DOHH2 (cell line): ENCODE measurements at regions not wholly inside any gene's neighbourhood (a gene's known extent, or its start where the extent isn't known, plus 50 kb on each side); places are given as distances from the start of the nearest gene placed in this dataset.

Experiments used
- H3F3A ChIP-seq: fragments of 200-600 bp; sonication (generic), shearing (Covaris generic); 2 replicates; pipeline ENCODE4 v1.6.0; 2016; ENCODE audit warnings: antibody characterized with exemption, mild to moderate bottlenecking; ENCODE audit not compliant: control insufficient read depth, insufficient read depth
- H3K27ac ChIP-seq: fragments of 200-600 bp; sonication (generic); 2 replicates; pipeline ENCODE4 v1.5.1; 2014; ENCODE audit warnings: low read depth, mild to moderate bottlenecking, low read length, moderate library complexity
- H3K27me3 ChIP-seq: fragments of 200-600 bp; sonication (generic); 2 replicates; pipeline ENCODE4 v1.6.1; 2014; ENCODE audit warnings: mild to moderate bottlenecking, low read length, mixed read lengths; ENCODE audit not compliant: control insufficient read depth
- H3K36me3 ChIP-seq: fragments of 200-600 bp; sonication (generic); 2 replicates; pipeline ENCODE4 v1.6.1; 2014; ENCODE audit warnings: mild to moderate bottlenecking, low read length, moderate library complexity, mixed read lengths; ENCODE audit not compliant: control insufficient read depth
- H3K4me1 ChIP-seq: fragments of 200-600 bp; sonication (generic); 2 replicates; pipeline ENCODE4 v1.6.1; 2014; ENCODE audit warnings: mild to moderate bottlenecking, low read length, mixed read lengths; ENCODE audit not compliant: control insufficient read depth
- H3K4me2 ChIP-seq: fragments of 200-600 bp; sonication (generic); 2 replicates; pipeline ENCODE4 v1.6.0; 2014; ENCODE audit warnings: mild to moderate bottlenecking, low read length, moderate library complexity
- H3K4me3 ChIP-seq: fragments of 200-600 bp; sonication (generic); 2 replicates; pipeline ENCODE4 v1.5.1; 2014; ENCODE audit warnings: mild to moderate bottlenecking, low read length, mixed read lengths
- H3K79me2 ChIP-seq: fragments of 200-600 bp; sonication (generic); 2 replicates; pipeline ENCODE4 v1.6.1; 2014; ENCODE audit warnings: mild to moderate bottlenecking, low read length, mixed read lengths; ENCODE audit not compliant: control insufficient read depth
- H3K9me2 ChIP-seq: fragments of 200-600 bp; sonication (generic); replicated peaks from 2 replicates; pipeline ENCODE4 v1.6.1; 2014; ENCODE audit warnings: mild to moderate bottlenecking, low read length, mixed read lengths; ENCODE audit not compliant: control insufficient read depth
- H3K9me3 ChIP-seq: fragments of 200-600 bp; sonication (generic); 2 replicates; pipeline ENCODE4 v1.6.1; 2014; ENCODE audit warnings: antibody characterized with exemption, low read length, mixed read lengths; ENCODE audit not compliant: control insufficient read depth, insufficient read depth
- H4K20me1 ChIP-seq: fragments of 200-600 bp; sonication (generic); 2 replicates; pipeline ENCODE4 v1.6.0; 2014; ENCODE audit warnings: low read depth, mild to moderate bottlenecking, antibody characterized with exemption, low read length, moderate library complexity; ENCODE audit not compliant: control insufficient read depth, insufficient read depth
- CTCF ChIP-seq: fragments of 200-600 bp; sonication (generic); IDR thresholded peaks from one replicate; pipeline ENCODE4 v1.5.1; 2014; ENCODE audit warnings: antibody characterized with exemption, mild to moderate bottlenecking, low read depth, low read length; ENCODE audit not compliant: poor library complexity, severe bottlenecking
- EZH2phosphoT487 ChIP-seq: fragments of 200-600 bp; sonication (generic); IDR thresholded peaks from 2 replicates; pipeline ENCODE4 v1.6.1; 2017; ENCODE audit warnings: borderline replicate concordance, mild to moderate bottlenecking, antibody characterized with exemption, low read length, moderate library complexity, mixed read lengths

DNA sequence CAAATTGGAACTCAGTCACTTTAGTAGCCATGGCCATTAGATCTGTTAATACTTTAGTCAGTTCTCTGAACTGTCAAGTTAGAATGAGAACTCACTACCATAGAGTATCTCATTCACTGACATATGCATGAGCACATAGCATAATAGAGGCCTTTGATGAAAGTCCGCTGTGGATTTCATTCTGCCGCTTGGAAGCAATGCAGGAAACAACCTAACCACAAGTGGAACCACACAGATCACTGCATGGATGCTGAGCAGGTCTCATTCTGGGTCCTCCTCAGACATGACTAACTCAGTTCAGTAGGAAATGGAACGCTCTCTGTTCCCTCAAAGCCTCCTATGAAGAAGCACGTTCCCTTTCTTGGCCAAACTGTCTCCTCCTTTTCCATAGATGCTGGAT is 1624.8 kb upstream of the TENM3 start:
- no peaks in the 10 kb centered on the region for H3K4me1 ChIP-seq
- H3K4me3 ChIP-seq, result no peak overlapping the region
- H4K20me1 ChIP-seq, result no peaks in the 10 kb centered on the region
- TF ChIP-seq CTCF, result no peak
- no peak for TF ChIP-seq EZH2phosphoT487
- no peaks in the 10 kb centered on the region for H3K36me3 ChIP-seq
- H3F3A ChIP-seq, result no peaks in the 10 kb centered on the region
- H3K27ac ChIP-seq, result no peak overlapping the region
- no peaks in the 10 kb centered on the region for H3K9me3 ChIP-seq
- H3K4me2 ChIP-seq, result no peak overlapping the region
- H3K9me2 ChIP-seq, result no peaks in the 10 kb centered on the region
- no peaks in the 10 kb centered on the region for H3K79me2 ChIP-seq
- H3K27me3 ChIP-seq, result no peaks in the 10 kb centered on the region

DNA sequence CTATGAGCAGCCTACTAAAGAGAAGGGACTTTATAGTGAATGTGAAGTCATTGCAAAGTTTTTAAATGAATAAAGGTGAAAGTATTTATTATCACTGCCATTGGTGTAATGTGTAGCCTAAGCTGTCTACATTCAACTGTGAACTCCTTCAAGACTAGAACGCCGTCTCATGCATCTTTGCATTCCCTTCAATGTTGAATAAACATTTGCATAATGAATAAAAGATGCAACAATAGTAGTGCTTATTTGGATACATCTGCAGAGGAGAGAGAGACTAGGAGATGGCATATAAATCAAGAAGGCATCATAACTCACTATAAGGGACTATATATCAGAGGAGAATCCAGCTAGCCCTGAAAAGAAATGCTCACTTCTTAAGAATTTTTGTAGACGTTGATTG is 1623.8 kb upstream of the TENM3 start:
- Histone ChIP-seq H3K36me3 (no peaks in the 10 kb centered on the region), H4K20me1 (no peaks in the 10 kb centered on the region), H3K4me2 (no peak overlapping the region), H3K4me3 (no peak overlapping the region), H3K27me3 (no peaks in the 10 kb centered on the region), H3K4me1 (no peaks in the 10 kb centered on the region), H3K9me2 (no peaks in the 10 kb centered on the region), H3K27ac (no peak overlapping the region), H3K9me3 (no peaks in the 10 kb centered on the region), H3F3A (no peaks in the 10 kb centered on the region), H3K79me2 (no peaks in the 10 kb centered on the region)
- TF ChIP-seq CTCF, result no peak
- TF ChIP-seq EZH2phosphoT487, result no peak

GRCh38 chr4:180622254-180622653 is 1620.9 kb upstream of the TENM3 start:
- Histone ChIP-seq H3K27ac (no peak overlapping the region), H3K36me3 (no peaks in the 10 kb centered on the region)

More at GRCh38 chr4:180622254-180622653, 1620.9 kb upstream of the TENM3 start:
- Histone ChIP-seq H3K4me2 (no peak overlapping the region), H3K9me3 (no peaks in the 10 kb centered on the region), H3K79me2 (no peaks in the 10 kb centered on the region), H4K20me1 (no peaks in the 10 kb centered on the region), H3K4me3 (no peak overlapping the region), H3K27me3 (no peaks in the 10 kb centered on the region), H3K4me1 (no peaks in the 10 kb centered on the region), H3F3A (no peaks in the 10 kb centered on the region), H3K9me2 (no peaks in the 10 kb centered on the region)
- TF ChIP-seq CTCF (no peak), EZH2phosphoT487 (no peak)
